Smooth muscle cell (in vitro differentiated cells): ENCODE measurements at regions not wholly inside any gene's neighbourhood (a gene's known extent, or its start where the extent isn't known, plus 50 kb on each side); places are given as distances from the start of the nearest gene placed in this dataset.

Source experiments
- DNase-seq: peaks from one replicate; lab custom pipeline; 2025; ENCODE audit not compliant: unreplicated experiment; lab: John Stamatoyannopoulos, UW
- H2AFZ ChIP-seq: fragments of 200-600 bp; sonication (generic); 2 replicates; pipeline ENCODE4 v1.6.0; 2016; ENCODE audit warnings: antibody characterized with exemption, low read depth, mild to moderate bottlenecking
- H3F3A ChIP-seq: fragments of 200-600 bp; sonication (generic); 2 replicates; pipeline ENCODE4 v1.6.0; 2017; ENCODE audit warnings: antibody characterized with exemption, low read depth
- H3K27ac ChIP-seq: fragments of 200-600 bp; sonication (generic); 2 replicates; pipeline ENCODE4 v1.5.1; 2016; ENCODE audit warnings: low read depth, mild to moderate bottlenecking
- H3K27me3 ChIP-seq: fragments of 200-600 bp; sonication (generic); 2 replicates; pipeline ENCODE4 v1.6.1; 2016; ENCODE audit warnings: low read depth, mild to moderate bottlenecking
- H3K36me3 ChIP-seq: fragments of 200-600 bp; sonication (generic); 2 replicates; pipeline ENCODE4 v1.5.1; 2016; ENCODE audit warnings: low read depth
- H3K4me1 ChIP-seq: fragments of 200-600 bp; sonication (generic); 2 replicates; pipeline ENCODE4 v1.5.1; 2016; ENCODE audit warnings: low read depth
- H3K4me2 ChIP-seq: fragments of 200-600 bp; sonication (generic); 2 replicates; pipeline ENCODE4 v1.6.0; 2016; ENCODE audit warnings: mild to moderate bottlenecking
- H3K4me3 ChIP-seq: fragments of 200-600 bp; sonication (generic); 2 replicates; pipeline ENCODE4 v1.5.1; 2016; ENCODE audit warnings: mild to moderate bottlenecking
- H3K79me2 ChIP-seq: fragments of 200-600 bp; sonication (generic); 2 replicates; pipeline ENCODE4 v1.6.0; 2016; ENCODE audit warnings: low read depth, mild to moderate bottlenecking
- H3K9ac ChIP-seq: fragments of 200-600 bp; sonication (generic); 2 replicates; pipeline ENCODE4 v1.6.0; 2016; ENCODE audit warnings: low read depth
- H3K9me3 ChIP-seq: fragments of 200-600 bp; sonication (generic); replicated peaks from 2 replicates; pipeline ENCODE4 v1.5.1; 2016; ENCODE audit warnings: low read depth
- H4K20me1 ChIP-seq: fragments of 200-600 bp; sonication (generic); 2 replicates; pipeline ENCODE4 v1.6.0; 2016; ENCODE audit warnings: low read depth
- CTCF ChIP-seq: fragments of 200-600 bp; sonication (generic); IDR thresholded peaks from 2 replicates; pipeline ENCODE4 v1.5.1; 2017; ENCODE audit warnings: borderline replicate concordance, mild to moderate bottlenecking, antibody characterized with exemption; ENCODE audit not compliant: insufficient read depth, poor library complexity, severe bottlenecking
- WGBS: methylation state at CpG from one replicate; pipeline ENCODE4 v1.1.7; 2016; ENCODE audit warnings: low lambda C conversion rate; 5-methylcytosine and 5-hydroxymethylcytosine counted together

GRCh38 chr2:76283350-76283749, 572.6 kb upstream of the GCFC2 start:
- no peak for TF ChIP-seq CTCF
- no peak overlapping the region for H2AFZ ChIP-seq
- H3K4me3 ChIP-seq = no peak overlapping the region
- no peak overlapping the region for H3K27ac ChIP-seq
- no peak overlapping the region for H3K9ac ChIP-seq
- H3K4me1 ChIP-seq = no peaks in the 10 kb centered on the region
- H3K4me2 ChIP-seq = no peak overlapping the region
- H3K79me2 ChIP-seq = no peaks in the 10 kb centered on the region
- no peak for DNase-seq
- no peaks in the 10 kb centered on the region for H3K9me3 ChIP-seq
- H3F3A ChIP-seq = no peaks in the 10 kb centered on the region
- no peaks in the 10 kb centered on the region for H4K20me1 ChIP-seq
- no peaks in the 10 kb centered on the region for H3K36me3 ChIP-seq
- no peaks in the 10 kb centered on the region for H3K27me3 ChIP-seq

- Histone ChIP-seq H3K27ac (no peak overlapping the region), H2AFZ (no peak overlapping the region), H3K4me3 (no peak overlapping the region), H3K27me3 (no peaks in the 10 kb centered on the region), H3K79me2 (no peaks in the 10 kb centered on the region), H3K4me2 (no peak overlapping the region), H3K4me1 (no peaks in the 10 kb centered on the region), H4K20me1 (no peaks in the 10 kb centered on the region), H3F3A (no peaks in the 10 kb centered on the region), H3K36me3 (no peaks in the 10 kb centered on the region), H3K9ac (no peak overlapping the region), H3K9me3 (no peaks in the 10 kb centered on the region)
- DNase-seq = no peak
- no peak for TF ChIP-seq CTCF
- 84% methylated on average over 2 of the region's 2 CpGs for WGBS
These were observed 570.6 kb upstream of the GCFC2 start for GRCh38 chr2:76281156-76281841.

- no peaks in the 10 kb centered on the region for H3K36me3 ChIP-seq
- no peaks in the 10 kb centered on the region for H3K27me3 ChIP-seq
- no peaks in the 10 kb centered on the region for H3F3A ChIP-seq
- H3K4me1 ChIP-seq = no peaks in the 10 kb centered on the region
- H3K4me3 ChIP-seq = no peak overlapping the region
- DNase-seq = no peak
- H3K9ac ChIP-seq = no peak overlapping the region
- H3K4me2 ChIP-seq = no peak overlapping the region
- no peaks in the 10 kb centered on the region for H3K9me3 ChIP-seq
- no peaks in the 10 kb centered on the region for H4K20me1 ChIP-seq
- no peak for TF ChIP-seq CTCF
- WGBS = 26% methylated on average over 2 of the region's 2 CpGs
- H3K79me2 ChIP-seq = no peaks in the 10 kb centered on the region
- H3K27ac ChIP-seq = no peak overlapping the region
- no peak overlapping the region for H2AFZ ChIP-seq
These were observed 570.0 kb upstream of the GCFC2 start for GRCh38 chr2:76280686-76281085.

- H4K20me1 ChIP-seq = no peaks in the 10 kb centered on the region
- H3K9ac ChIP-seq = no peak overlapping the region
- no peaks in the 10 kb centered on the region for H3K4me1 ChIP-seq
- no peak for TF ChIP-seq CTCF
- H3K4me3 ChIP-seq = no peak overlapping the region
- no peaks in the 10 kb centered on the region for H3K36me3 ChIP-seq
- no peak for DNase-seq
- WGBS = 97% methylated on average over 4 of the region's 4 CpGs
- H3K4me2 ChIP-seq = no peak overlapping the region
- no peaks in the 10 kb centered on the region for H3K9me3 ChIP-seq
- no peak overlapping the region for H2AFZ ChIP-seq
- H3F3A ChIP-seq = no peaks in the 10 kb centered on the region
- no peak overlapping the region for H3K27ac ChIP-seq
- no peaks in the 10 kb centered on the region for H3K27me3 ChIP-seq
- H3K79me2 ChIP-seq = no peaks in the 10 kb centered on the region
These were observed 568.4 kb upstream of the GCFC2 start for GRCh38 chr2:76279142-76279541.
